ENCODE measurements at regions not wholly inside any gene's neighbourhood (a gene's known extent, or its start where the extent isn't known, plus 50 kb on each side); places are given as distances from the start of the nearest gene placed in this dataset.

DNA sequence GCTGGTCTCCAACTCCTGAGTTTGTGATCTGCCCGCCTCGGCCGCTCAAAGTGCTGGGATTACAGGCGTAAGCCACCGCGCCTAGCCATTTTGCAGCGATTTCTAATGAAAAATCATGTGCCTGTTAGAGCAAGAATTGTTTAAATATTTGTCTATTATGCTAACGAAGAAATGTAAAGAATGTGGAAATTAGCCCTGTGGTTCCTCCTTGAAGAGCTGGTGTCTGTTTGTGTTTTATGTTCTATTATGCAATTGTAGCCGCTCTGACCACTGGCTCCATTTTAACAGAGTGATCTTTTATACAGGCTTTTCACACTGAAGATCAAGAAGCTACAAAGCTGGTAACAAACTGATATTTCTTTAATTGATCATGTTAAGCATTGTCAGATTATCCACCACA is 217.3 kb downstream of the USP22 start:
- TF ChIP-seq, protein P1, sequence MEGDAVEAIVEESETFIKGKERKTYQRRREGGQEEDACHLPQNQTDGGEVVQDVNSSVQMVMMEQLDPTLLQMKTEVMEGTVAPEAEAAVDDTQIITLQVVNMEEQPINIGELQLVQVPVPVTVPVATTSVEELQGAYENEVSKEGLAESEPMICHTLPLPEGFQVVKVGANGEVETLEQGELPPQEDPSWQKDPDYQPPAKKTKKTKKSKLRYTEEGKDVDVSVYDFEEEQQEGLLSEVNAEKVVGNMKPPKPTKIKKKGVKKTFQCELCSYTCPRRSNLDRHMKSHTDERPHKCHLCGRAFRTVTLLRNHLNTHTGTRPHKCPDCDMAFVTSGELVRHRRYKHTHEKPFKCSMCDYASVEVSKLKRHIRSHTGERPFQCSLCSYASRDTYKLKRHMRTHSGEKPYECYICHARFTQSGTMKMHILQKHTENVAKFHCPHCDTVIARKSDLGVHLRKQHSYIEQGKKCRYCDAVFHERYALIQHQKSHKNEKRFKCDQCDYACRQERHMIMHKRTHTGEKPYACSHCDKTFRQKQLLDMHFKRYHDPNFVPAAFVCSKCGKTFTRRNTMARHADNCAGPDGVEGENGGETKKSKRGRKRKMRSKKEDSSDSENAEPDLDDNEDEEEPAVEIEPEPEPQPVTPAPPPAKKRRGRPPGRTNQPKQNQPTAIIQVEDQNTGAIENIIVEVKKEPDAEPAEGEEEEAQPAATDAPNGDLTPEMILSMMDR (IDR thresholded peaks at IDR 0.05 in 8 of 11, conservative IDR thresholded peaks at IDR 0.05 in 3 of 11): no peak
- TF ChIP-seq POLR2A (IDR thresholded peaks at IDR 0.05) (no peak), POLR2AphosphoS5 (IDR thresholded peaks at IDR 0.05) (no peak)

Data from spleen (tissue), 7 donors.